NCI-H82 (cell line): ENCODE measurements at regions not wholly inside any gene's neighbourhood (a gene's known extent, or its start where the extent isn't known, plus 50 kb on each side); places are given as distances from the start of the nearest gene placed in this dataset.

Source experiments
- DNase-seq: peaks from one replicate; lab custom pipeline; 2025; lab: John Stamatoyannopoulos, UW

GRCh38 chr13:99911965-99912566 lies 59.5 kb downstream of the ZIC5 start:
- no peak for DNase-seq

- no peak for DNase-seq
Measured at GRCh38 chr13:99911069-99911964, 60.2 kb downstream of the ZIC5 start.

- DNase-seq: peak; percentile 87
Measured at GRCh38 chr13:99909836-99910619, 61.5 kb downstream of the ZIC5 start.

- no peak for DNase-seq
Measured at GRCh38 chr13:99909097-99909835, 62.3 kb downstream of the ZIC5 start.

- no peak for DNase-seq
Measured at GRCh38 chr13:99908140-99908803, 63.3 kb downstream of the ZIC5 start.

GRCh38 chr13:99907627-99908026 lies 63.9 kb downstream of the ZIC5 start:
- no peak for DNase-seq

- DNase-seq: no peak
Measured at GRCh38 chr13:99907038-99907437, 64.5 kb downstream of the ZIC5 start.

- no peak for DNase-seq
Measured at GRCh38 chr13:99905814-99906213, 65.8 kb downstream of the ZIC5 start.

GRCh38 chr13:99905224-99905623 lies 66.3 kb downstream of the ZIC5 start:
- DNase-seq: peak; percentile 23

- DNase-seq: no peak
Measured at GRCh38 chr13:99903140-99903539, 68.4 kb downstream of the ZIC5 start.

- DNase-seq: no peak
Measured at GRCh38 chr13:99902657-99903056, 68.9 kb downstream of the ZIC5 start.

GRCh38 chr13:99900960-99901359 lies 70.6 kb downstream of the ZIC5 start:
- DNase-seq: no peak

- DNase-seq: no peak
Measured at GRCh38 chr13:99898421-99898820, 73.1 kb downstream of the ZIC5 start.

GRCh38 chr13:99897076-99897440 lies 74.5 kb downstream of the ZIC5 start:
- DNase-seq: no peak

- no peak for DNase-seq
Measured at GRCh38 chr13:99896369-99897075, 75.0 kb downstream of the ZIC5 start.

- no peak for DNase-seq
Measured at GRCh38 chr13:99895444-99896368, 75.9 kb downstream of the ZIC5 start.

GRCh38 chr13:99894840-99895443 lies 76.6 kb downstream of the ZIC5 start:
- DNase-seq: no peak

- DNase-seq: no peak
Measured at GRCh38 chr13:99894105-99894839, 77.3 kb downstream of the ZIC5 start.

GRCh38 chr13:99893567-99893966 lies 78.0 kb downstream of the ZIC5 start:
- DNase-seq: no peak
